H1 (cell line): ENCODE measurements at regions not wholly inside any gene's neighbourhood (a gene's known extent, or its start where the extent isn't known, plus 50 kb on each side); places are given as distances from the start of the nearest gene placed in this dataset.

Source experiments
- CTCF ChIA-PET: fragments of 300-600 bp; sonication (Branson Sonifier 250); formaldehyde crosslinking; loops from one replicate; lab custom pipeline; 2021; ENCODE audit not compliant: partially characterized antibody; lab: Charles Lee
- POLR2A ChIA-PET: fragments of 300-600 bp; sonication (Branson Sonifier 250); formaldehyde crosslinking; loops from one replicate; lab custom pipeline; 2021; ENCODE audit warnings: inconsistent platforms; ENCODE audit not compliant: partially characterized antibody; lab: Charles Lee
- DNase-seq, 2 experiments: peaks; one replicate each; pipeline versions ENCODE4 v3.0.0 to v3.0.0-alpha.2; 2010 to 2022; ENCODE audit warnings: low spot score in 2 of 2, low read depth in 1 of 2, mixed read lengths in 1 of 2
- FAIRE-seq: peaks from 2 replicates; lab custom pipeline; 2011; peaks lifted over from hg19 to GRCh38; lab: Jason Lieb, UNC
- H2AFZ ChIP-seq: 2 replicates; pipeline ENCODE4 v1.8.1; 2012; ENCODE audit warnings: low read length, inconsistent platforms
- H2AK5ac ChIP-seq: 2 replicates; pipeline ENCODE4 v1.6.1; 2013; ENCODE audit warnings: low read depth, low read length
- H2BK120ac ChIP-seq: replicated peaks from 2 replicates; pipeline ENCODE3; 2013; ENCODE audit warnings: low read depth, low read length, inconsistent platforms
- H2BK12ac ChIP-seq: 2 replicates; pipeline ENCODE4 v1.6.1; 2013; ENCODE audit warnings: low read depth, low read length
- H2BK15ac ChIP-seq: 2 replicates; pipeline ENCODE4 v1.6.1; 2013; ENCODE audit warnings: low read length
- H2BK20ac ChIP-seq: 2 replicates; pipeline ENCODE4 v1.6.1; 2013; ENCODE audit warnings: low read length
- H2BK5ac ChIP-seq: 2 replicates; pipeline ENCODE4 v1.6.1; 2013; ENCODE audit warnings: low read depth, low read length
- H3K14ac ChIP-seq: 2 replicates; pipeline ENCODE4 v1.6.1; 2013; ENCODE audit warnings: inconsistent platforms; ENCODE audit not compliant: insufficient read length
- H3K18ac ChIP-seq: 2 replicates; pipeline ENCODE4 v1.6.1; 2013; ENCODE audit warnings: low read length; ENCODE audit errors: extremely low read depth
- H3K23ac ChIP-seq: 2 replicates; pipeline ENCODE4 v1.6.1; 2013; ENCODE audit warnings: inconsistent platforms; ENCODE audit not compliant: insufficient read length
- H3K23me2 ChIP-seq: 2 replicates; pipeline ENCODE4 v1.6.1; 2013; ENCODE audit warnings: low read depth, low read length
- H3K27ac ChIP-seq: 2 replicates; pipeline ENCODE4 v1.6.1; 2011; ENCODE audit warnings: low read depth, low read length, inconsistent platforms
- H3K27me3 ChIP-seq, 4 experiments: replicated peaks in 1 of 4; 1 replicate in 1 of 4; 2 replicates in 3 of 4; pipeline versions ENCODE4 v1.6.1 to v1.8.1; 2011 to 2013; ENCODE audit warnings: low read length in 3 of 4, mild to moderate bottlenecking in 3 of 4, inconsistent platforms in 2 of 4, mixed read lengths in 2 of 4, moderate library complexity in 1 of 4; ENCODE audit not compliant: control insufficient read depth in 3 of 4, insufficient read depth in 3 of 4; ENCODE audit errors: extremely low read depth in 1 of 4
- H3K36me3 ChIP-seq, 4 experiments: 2 replicates each; pipeline versions ENCODE4 v1.6.1 to v1.8.1; 2011 to 2013; ENCODE audit warnings: mild to moderate bottlenecking in 4 of 4, low read length in 3 of 4, moderate library complexity in 2 of 4, control low read depth in 1 of 4, inconsistent platforms in 1 of 4; ENCODE audit not compliant: insufficient read depth in 4 of 4, control insufficient read depth in 2 of 4
- H3K4ac ChIP-seq: replicated peaks from 2 replicates; pipeline ENCODE3; 2013; ENCODE audit warnings: low read length, low read depth, mixed read lengths, inconsistent platforms; ENCODE audit not compliant: insufficient read length
- H3K4me1 ChIP-seq, 4 experiments: replicated peaks in 1 of 4; 1 replicate in 1 of 4; 2 replicates in 3 of 4; pipeline versions ENCODE4 v1.6.1 to v1.8.1; 2011 to 2013; ENCODE audit warnings: low read length in 3 of 4, inconsistent platforms in 2 of 4, mixed read lengths in 1 of 4; ENCODE audit not compliant: insufficient read depth in 4 of 4, control insufficient read depth in 3 of 4
- H3K4me2 ChIP-seq, 2 experiments: 2 replicates each; pipeline versions ENCODE4 v1.6.1 to v1.8.1; 2011 to 2013; ENCODE audit warnings: low read depth in 2 of 2, low read length in 2 of 2, control low read depth in 1 of 2, inconsistent platforms in 1 of 2, mild to moderate bottlenecking in 1 of 2; ENCODE audit not compliant: insufficient read depth in 1 of 2
- H3K4me3 ChIP-seq, 4 experiments: fragments of 200-600, 300-600 bp in 1 of 4; sonication (generic), shearing (Covaris generic), sonication (Bioruptor Twin) in 1 of 4; 2 replicates each; pipeline versions ENCODE4 v1.5.1 to v1.8.1; 2011 to 2016; ENCODE audit warnings: low read length in 4 of 4, low read depth in 3 of 4, control low read depth in 2 of 4, inconsistent platforms in 2 of 4, mild to moderate bottlenecking in 2 of 4, mixed read lengths in 1 of 4, moderate library complexity in 1 of 4; ENCODE audit not compliant: insufficient read depth in 2 of 4; ENCODE audit errors: extremely low read depth in 1 of 4
- H3K56ac ChIP-seq: replicated peaks from 2 replicates; pipeline ENCODE3; 2013; ENCODE audit warnings: low read depth, mild to moderate bottlenecking, mixed read lengths, low read length, inconsistent platforms; ENCODE audit not compliant: insufficient read length
- H3K79me1 ChIP-seq: 2 replicates; pipeline ENCODE4 v1.6.1; 2013; ENCODE audit warnings: low read depth, low read length, control low read depth
- H3K79me2 ChIP-seq, 2 experiments: 2 replicates each; pipeline versions ENCODE4 v1.6.1 to v1.8.1; 2012 to 2013; ENCODE audit warnings: low read length in 2 of 2, mild to moderate bottlenecking in 2 of 2, inconsistent platforms in 1 of 2; ENCODE audit not compliant: insufficient read depth in 2 of 2, control insufficient read depth in 1 of 2
- H3K9ac ChIP-seq, 4 experiments: replicated peaks in 1 of 4; 1 replicate in 1 of 4; 2 replicates in 3 of 4; pipeline versions ENCODE4 v1.6.1 to v1.8.1; 2011 to 2013; ENCODE audit warnings: low read depth in 3 of 4, low read length in 3 of 4, control low read depth in 2 of 4, mild to moderate bottlenecking in 2 of 4, moderate library complexity in 2 of 4, inconsistent platforms in 1 of 4; ENCODE audit errors: extremely low read depth in 1 of 4
- H3K9me3 ChIP-seq, 2 experiments: 2 replicates each; pipeline versions ENCODE4 v1.6.1 to v1.8.1; 2012 to 2013; ENCODE audit warnings: mild to moderate bottlenecking in 2 of 2, moderate library complexity in 2 of 2, control low read depth in 1 of 2, inconsistent platforms in 1 of 2, low read depth in 1 of 2, low read length in 1 of 2, mixed read lengths in 1 of 2; ENCODE audit not compliant: insufficient read depth in 2 of 2
- H4K20me1 ChIP-seq, 2 experiments: replicated peaks in 1 of 2; 2 replicates each; pipeline versions ENCODE3 to v1.8.1; 2011 to 2013; ENCODE audit warnings: inconsistent platforms in 2 of 2, low read length in 2 of 2, mild to moderate bottlenecking in 1 of 2; ENCODE audit not compliant: insufficient read depth in 2 of 2, control insufficient read depth in 1 of 2
- H4K5ac ChIP-seq: 2 replicates; pipeline ENCODE4 v1.6.1; 2013; ENCODE audit warnings: low read length, low read depth, mixed read lengths, inconsistent platforms; ENCODE audit not compliant: insufficient read length
- H4K8ac ChIP-seq: 2 replicates; pipeline ENCODE4 v1.8.0; 2013; ENCODE audit warnings: mild to moderate bottlenecking, moderate library complexity, low read length, inconsistent platforms; ENCODE audit not compliant: insufficient read depth; ENCODE audit errors: extremely low read depth
- H4K91ac ChIP-seq: replicated peaks from 2 replicates; pipeline ENCODE3; 2013; ENCODE audit warnings: low read length, mixed read lengths, inconsistent platforms; ENCODE audit not compliant: insufficient read length
- TBP ChIP-seq: IDR thresholded peaks from 2 replicates; pipeline ENCODE4 v1.6.1; 2011; ENCODE audit warnings: low read depth, low read length, improper control_type of control experiment
- WGBS, 2 experiments: shearing (Covaris generic) in 1 of 2; methylation state at CpG; one replicate each; pipeline versions ENCODE4 v1.1.6 to v1.1.7; 2013 to 2015; ENCODE audit warnings: low lambda C conversion rate in 2 of 2, mixed read lengths in 2 of 2, inconsistent platforms in 1 of 2, low coverage in 1 of 2, missing lambda C conversion rate in 1 of 2; ENCODE audit not compliant: insufficient replicate concordance in 2 of 2, insufficient coverage in 1 of 2, insufficient read length in 1 of 2; ENCODE audit errors: extremely low coverage in 1 of 2, missing lambda C conversion rate in 1 of 2; 5-methylcytosine and 5-hydroxymethylcytosine counted together

DNA sequence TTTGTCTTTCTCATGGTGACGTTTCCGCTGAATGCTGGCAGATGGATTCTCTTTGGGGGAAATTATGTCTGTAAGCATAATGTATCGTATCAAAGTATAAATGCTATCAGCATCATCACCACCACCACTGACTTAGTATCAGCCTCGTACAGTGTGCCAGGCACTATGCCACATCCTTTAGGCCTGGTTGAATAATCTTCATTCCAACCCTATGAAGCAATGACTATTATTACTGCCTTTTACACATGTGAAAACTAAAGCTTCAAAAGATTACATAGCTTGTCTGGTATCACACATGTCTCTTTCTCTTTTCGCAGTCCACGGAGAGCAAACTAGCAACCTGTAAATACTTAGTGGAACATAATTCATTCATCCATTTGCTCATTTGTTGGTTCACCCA, 166.7 kb upstream of the PRICKLE2 start:
- no peak overlapping the region for H3K14ac ChIP-seq
- H2BK20ac ChIP-seq: no peak overlapping the region
- H2BK12ac ChIP-seq: no peak overlapping the region
- H2AFZ ChIP-seq: no peak overlapping the region
- POLR2A ChIA-PET: no interaction called here
- H3K36me3 ChIP-seq: no peaks in the 10 kb centered on the region
- H3K18ac ChIP-seq: no peak overlapping the region
- H3K4ac ChIP-seq: no peak overlapping the region
- no peak overlapping the region for H4K8ac ChIP-seq
- H4K91ac ChIP-seq: no peak overlapping the region
- no peak for FAIRE-seq
- no peaks in the 10 kb centered on the region for H3K23me2 ChIP-seq
- no peak overlapping the region for H3K9ac ChIP-seq
- H2BK120ac ChIP-seq: no peak overlapping the region
- H3K56ac ChIP-seq: no peak overlapping the region
- H2BK15ac ChIP-seq: no peak overlapping the region
- no peak for DNase-seq
- H2BK5ac ChIP-seq: no peak overlapping the region
- H3K4me2 ChIP-seq: no peak overlapping the region
- no peak overlapping the region for H4K5ac ChIP-seq
- H3K27ac ChIP-seq: no peak overlapping the region
- H3K4me1 ChIP-seq: peaks cover 0 to 5% (median 1%) of the 10 kb centered on the region in 4 experiments; a peak in 4 of 7 replicates
- WGBS, 2 experiments: 92% methylated on average over 6 of the region's 6 CpGs; no CpG with 5 or more reads in 1 of the 2 experiments
- no peak overlapping the region for H3K23ac ChIP-seq
- TF ChIP-seq TBP: no peak
- no peaks in the 10 kb centered on the region for H3K79me1 ChIP-seq
- no peaks in the 10 kb centered on the region for H3K27me3 ChIP-seq
- no peaks in the 10 kb centered on the region for H4K20me1 ChIP-seq
- no peaks in the 10 kb centered on the region for H3K79me2 ChIP-seq
- no peak overlapping the region for H2AK5ac ChIP-seq
- CTCF ChIA-PET: interaction anchor here (0.9 to 2.0 kb wide), 3 partner anchors 10 to 73 kb away, joined by 4 to 6 read pairs (median 5); no protein-coding TSS in a partner anchor
- H3K9me3 ChIP-seq: no peaks in the 10 kb centered on the region
- H3K4me3 ChIP-seq: no peak overlapping the region
